HCT116 (cell line): ENCODE measurements at regions not wholly inside any gene's neighbourhood (a gene's known extent, or its start where the extent isn't known, plus 50 kb on each side); places are given as distances from the start of the nearest gene placed in this dataset.

Source experiments
- ATAC-seq: fragments of 200-7000 bp; cut with Tn5 transposase; 2 replicates; pipeline ENCODE4 v1.9.1; 2020; ENCODE audit warnings: mild to moderate bottlenecking, moderate library complexity
- BruUV-seq: library from RNA; stranded (reverse); fragments of 400-500 nt; replicated peaks from 2 replicates; lab custom pipeline; 2021; lab: Mats Ljungman, UMichigan
- CTCF ChIA-PET: fragments of 300-600 bp; sonication (Branson Sonifier 250); formaldehyde crosslinking; loops from one replicate; lab custom pipeline; 2021; ENCODE audit warnings: antibody characterized with exemption; lab: Charles Lee
- POLR2A ChIA-PET: fragments of 300-600, 350-600 bp; sonication (Branson Sonifier 250); formaldehyde crosslinking; loops from one replicate; lab custom pipeline; 2021; ENCODE audit warnings: antibody characterized with exemption; lab: Charles Lee
- RAD21 ChIA-PET, 2 experiments: fragments of 300-600 bp; sonication (Branson Sonifier 250); formaldehyde crosslinking; loops; one replicate each; lab custom pipeline; 2023; ENCODE audit warnings: low total read pairs in 2 of 2; ENCODE audit not compliant: uncharacterized antibody in 2 of 2, unreplicated experiment in 2 of 2, low non-redundant PET in 1 of 2; lab: Charles Lee
- DNase-seq: peaks from one replicate; pipeline ENCODE4 v3.0.0-alpha.2; 2010; ENCODE audit warnings: low read depth, low spot score
- H2AFZ ChIP-seq: fragments of 200-600 bp; shearing (Covaris generic), sonication (generic); 2 replicates; pipeline ENCODE4 v1.6.1; 2017; ENCODE audit warnings: low read depth, mixed run types, mixed read lengths, antibody characterized with exemption, low read length; ENCODE audit not compliant: poor library complexity, severe bottlenecking
- H3K27ac ChIP-seq: 2 replicates; pipeline ENCODE4 v1.5.1; 2012; ENCODE audit warnings: low read depth, low read length
- H3K27me3 ChIP-seq: fragments of 200-600 bp; sonication (generic); 2 replicates; pipeline ENCODE4 v1.6.1; 2016; ENCODE audit warnings: mixed run types, low read length, mixed read lengths; ENCODE audit not compliant: insufficient read depth
- H3K36me3 ChIP-seq, 2 experiments: fragments of 200-500 bp in 1 of 2; fragments of 200-600 bp in 1 of 2; sonication (Bioruptor generic) in 1 of 2; sonication (generic) in 1 of 2; 2 replicates each; pipeline versions ENCODE4 v1.5.1 to v1.6.1; 2014 to 2016; ENCODE audit warnings: low read length in 2 of 2, inconsistent platforms in 1 of 2, mixed read lengths in 1 of 2, mixed run types in 1 of 2; ENCODE audit not compliant: insufficient read depth in 2 of 2, control insufficient read depth in 1 of 2
- H3K4me1 ChIP-seq, 2 experiments: fragments of 200-600 bp in 1 of 2; sonication (generic) in 1 of 2; 2 replicates each; pipeline versions ENCODE4 v1.5.1 to v1.6.1; 2012 to 2017; ENCODE audit warnings: low read length in 2 of 2, inconsistent platforms in 1 of 2, mild to moderate bottlenecking in 1 of 2, mixed read lengths in 1 of 2, mixed run types in 1 of 2, moderate library complexity in 1 of 2; ENCODE audit not compliant: insufficient read depth in 2 of 2, control insufficient read depth in 1 of 2
- H3K4me2 ChIP-seq: fragments of 200-600 bp; sonication (generic); 2 replicates; pipeline ENCODE4 v1.6.1; 2017; ENCODE audit warnings: mixed run types, low read length, mixed read lengths
- H3K4me3 ChIP-seq, 2 experiments: fragments of 200-600 bp in 1 of 2; sonication (generic) in 1 of 2; replicated peaks in 1 of 2; 2 replicates each; pipeline ENCODE4 v1.5.1; 2011 to 2016; ENCODE audit warnings: low read length in 2 of 2, control low read depth in 1 of 2, low read depth in 1 of 2, mild to moderate bottlenecking in 1 of 2, mixed read lengths in 1 of 2, mixed run types in 1 of 2
- H3K79me2 ChIP-seq: fragments of 200-600 bp; sonication (generic); 2 replicates; pipeline ENCODE4 v1.6.1; 2017; ENCODE audit warnings: mild to moderate bottlenecking, mixed run types, low read length, moderate library complexity, mixed read lengths; ENCODE audit not compliant: insufficient read depth
- H3K9ac ChIP-seq: fragments of 200-600 bp; sonication (generic); 2 replicates; pipeline ENCODE4 v1.6.1; 2016; ENCODE audit warnings: low read length, mixed read lengths
- H3K9me2 ChIP-seq: fragments of 200-600 bp; sonication (generic), shearing (Covaris generic); 2 replicates; pipeline ENCODE4 v1.6.1; 2017; ENCODE audit warnings: mixed run types, mild to moderate bottlenecking, moderate library complexity; ENCODE audit not compliant: insufficient read depth
- H3K9me3 ChIP-seq, 2 experiments: fragments of 200-500 bp in 1 of 2; fragments of 200-600 bp in 1 of 2; sonication (Bioruptor generic) in 1 of 2; sonication (generic) in 1 of 2; 2 replicates each; pipeline ENCODE4 v1.6.1; 2014 to 2017; ENCODE audit warnings: low read length in 2 of 2, mixed read lengths in 2 of 2, inconsistent platforms in 1 of 2, low read depth in 1 of 2, mild to moderate bottlenecking in 1 of 2, mixed run types in 1 of 2, moderate library complexity in 1 of 2; ENCODE audit not compliant: control insufficient read depth in 1 of 2, insufficient read depth in 1 of 2
- H4K20me1 ChIP-seq: fragments of 200-600 bp; sonication (generic), shearing (Covaris generic); 2 replicates; pipeline ENCODE4 v1.6.1; 2017; ENCODE audit warnings: mixed run types, mild to moderate bottlenecking, moderate library complexity; ENCODE audit not compliant: insufficient read depth
- CBX3 ChIP-seq: IDR thresholded peaks from 2 replicates; pipeline ENCODE4 v1.6.1; 2012; ENCODE audit warnings: low read depth
- EGR1 ChIP-seq: IDR thresholded peaks from 2 replicates; pipeline ENCODE4 v1.6.1; 2012; ENCODE audit warnings: low read depth
- EZH2phosphoT487 ChIP-seq: fragments of 200-600 bp; IDR thresholded peaks from 2 replicates; pipeline ENCODE4 v1.6.1; 2018; ENCODE audit warnings: antibody characterized with exemption, borderline replicate concordance
- FOSL1 ChIP-seq: IDR thresholded peaks from 2 replicates; pipeline ENCODE4 v1.6.1; 2012; ENCODE audit warnings: low read depth
- JUND ChIP-seq: IDR thresholded peaks from 2 replicates; pipeline ENCODE4 v1.6.1; 2012
- POLR2AphosphoS5 ChIP-seq: IDR thresholded peaks from 2 replicates; pipeline ENCODE4 v1.6.1; 2011; ENCODE audit warnings: mild to moderate bottlenecking, low read depth, low read length, moderate library complexity
- SRF ChIP-seq: IDR thresholded peaks from 2 replicates; pipeline ENCODE4 v1.6.1; 2012; ENCODE audit warnings: low read depth
- TCF7L2 ChIP-seq: IDR thresholded peaks from 2 replicates; pipeline ENCODE4 v1.7.0; 2011; ENCODE audit warnings: borderline replicate concordance, inconsistent platforms; ENCODE audit not compliant: insufficient read depth, insufficient read length; ENCODE audit errors: extremely low read depth
- ZFX ChIP-seq: fragments of 450-650 bp; IDR thresholded peaks from 2 replicates; pipeline ENCODE4 v1.6.1; 2017
- intact Hi-C: fragments of 100-400 bp; cut with micrococcal nuclease; formaldehyde crosslinking; loops from 2 replicates; pipeline ENCODE4 v1.10.0; 2022
- TF ChIP-seq, protein P1 (sequence below): IDR thresholded peaks from 2 replicates; pipeline ENCODE4 v1.6.1; 2012
- TF ChIP-seq, protein P2 (sequence below), 3 experiments: fragments of 200-600 bp in 1 of 3; sonication (generic) in 1 of 3; IDR thresholded peaks in 2 of 3; conservative IDR thresholded peaks in 1 of 3; 2 replicates each; pipeline ENCODE4 v1.5.1; 2012 to 2017; ENCODE audit warnings: low read depth in 2 of 3, low read length in 2 of 3, antibody characterized with exemption in 1 of 3, borderline replicate concordance in 1 of 3, control low read depth in 1 of 3, mild to moderate bottlenecking in 1 of 3, mixed read lengths in 1 of 3, mixed run types in 1 of 3, moderate library complexity in 1 of 3; ENCODE audit not compliant: insufficient read depth in 1 of 3

DNA sequence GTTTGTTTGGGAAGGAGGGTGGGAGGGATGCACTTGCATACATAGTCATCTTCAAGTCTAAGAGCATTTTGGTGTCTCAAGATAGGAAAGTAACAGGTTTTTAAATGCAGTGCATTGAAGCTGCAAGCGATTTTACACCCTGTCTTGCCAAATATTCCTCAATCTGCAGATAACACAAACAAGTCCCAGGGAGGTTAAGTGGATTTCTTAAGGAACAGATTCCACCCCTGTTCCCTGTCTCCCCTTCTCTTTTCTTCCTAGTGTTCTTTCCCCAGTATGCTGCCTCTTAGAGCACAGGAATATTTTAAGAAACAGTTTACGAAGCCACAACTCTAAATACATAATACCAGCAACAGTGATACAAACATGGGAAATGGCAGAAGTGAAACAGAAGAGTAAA, 389.9 kb downstream of the PLPP3 start:
- Histone ChIP-seq H2AFZ (no peak overlapping the region), H3K36me3 (no peaks in the 10 kb centered on the region), H4K20me1 (no peaks in the 10 kb centered on the region), H3K27me3 (no peaks in the 10 kb centered on the region), H3K4me2 (no peak overlapping the region)
- intact Hi-C loops = no loop called here
- CTCF ChIA-PET = no interaction called here
- TF ChIP-seq POLR2AphosphoS5 (no peak), ZFX (no peak), EGR1 (no peak), EZH2phosphoT487 (no peak)
- TF ChIP-seq, protein P1, sequence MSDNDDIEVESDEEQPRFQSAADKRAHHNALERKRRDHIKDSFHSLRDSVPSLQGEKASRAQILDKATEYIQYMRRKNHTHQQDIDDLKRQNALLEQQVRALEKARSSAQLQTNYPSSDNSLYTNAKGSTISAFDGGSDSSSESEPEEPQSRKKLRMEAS = no peak
- TF ChIP-seq, all 23 proteins: peak for 0
- ATAC-seq = no peak
- ChIA-PET RAD21 (no interaction called here), POLR2A (no interaction called here)
- Histone ChIP-seq H3K4me3 (no peak overlapping the region), H3K9me2 (no peaks in the 10 kb centered on the region), H3K9ac (no peak overlapping the region), H3K4me1 (no peaks in the 10 kb centered on the region), H3K27ac (no peak overlapping the region), H3K9me3 (no peaks in the 10 kb centered on the region), H3K79me2 (no peaks in the 10 kb centered on the region)
- no TSS peak for BruUV-seq
- no peak for DNase-seq

DNA sequence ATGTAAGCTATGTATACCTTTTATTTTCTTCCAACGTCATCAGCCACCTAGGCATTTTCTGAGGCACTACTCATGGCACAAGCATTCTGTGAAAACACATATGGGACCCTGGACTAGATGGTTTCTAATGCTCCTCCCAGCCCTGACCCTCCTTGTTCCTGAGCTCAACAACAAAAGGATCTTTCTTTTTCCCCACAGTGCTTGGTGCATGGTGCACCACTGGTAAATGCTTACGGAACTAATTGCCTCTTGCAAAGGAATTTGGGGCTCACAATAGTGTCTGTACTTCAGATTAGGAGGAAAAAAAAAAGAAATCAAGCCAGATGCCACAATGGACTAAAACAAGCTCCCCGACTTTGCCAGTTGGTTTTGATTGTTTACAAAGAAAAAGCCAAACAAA, 390.5 kb downstream of the PLPP3 start:
- no peak overlapping the region for H3K9ac ChIP-seq
- no peak overlapping the region for H3K4me2 ChIP-seq
- H3K36me3 ChIP-seq = no peaks in the 10 kb centered on the region
- POLR2A ChIA-PET = no interaction called here
- H3K4me3 ChIP-seq = no peak overlapping the region
- no peaks in the 10 kb centered on the region for H3K27me3 ChIP-seq
- no peaks in the 10 kb centered on the region for H3K9me2 ChIP-seq
- no peak overlapping the region for H3K27ac ChIP-seq
- TF ChIP-seq ZFX (no peak), SRF (no peak), CBX3 (no peak), FOSL1 (no peak), POLR2AphosphoS5 (no peak), TCF7L2 (no peak), EGR1 (no peak), JUND (no peak)
- TF ChIP-seq, protein P2, sequence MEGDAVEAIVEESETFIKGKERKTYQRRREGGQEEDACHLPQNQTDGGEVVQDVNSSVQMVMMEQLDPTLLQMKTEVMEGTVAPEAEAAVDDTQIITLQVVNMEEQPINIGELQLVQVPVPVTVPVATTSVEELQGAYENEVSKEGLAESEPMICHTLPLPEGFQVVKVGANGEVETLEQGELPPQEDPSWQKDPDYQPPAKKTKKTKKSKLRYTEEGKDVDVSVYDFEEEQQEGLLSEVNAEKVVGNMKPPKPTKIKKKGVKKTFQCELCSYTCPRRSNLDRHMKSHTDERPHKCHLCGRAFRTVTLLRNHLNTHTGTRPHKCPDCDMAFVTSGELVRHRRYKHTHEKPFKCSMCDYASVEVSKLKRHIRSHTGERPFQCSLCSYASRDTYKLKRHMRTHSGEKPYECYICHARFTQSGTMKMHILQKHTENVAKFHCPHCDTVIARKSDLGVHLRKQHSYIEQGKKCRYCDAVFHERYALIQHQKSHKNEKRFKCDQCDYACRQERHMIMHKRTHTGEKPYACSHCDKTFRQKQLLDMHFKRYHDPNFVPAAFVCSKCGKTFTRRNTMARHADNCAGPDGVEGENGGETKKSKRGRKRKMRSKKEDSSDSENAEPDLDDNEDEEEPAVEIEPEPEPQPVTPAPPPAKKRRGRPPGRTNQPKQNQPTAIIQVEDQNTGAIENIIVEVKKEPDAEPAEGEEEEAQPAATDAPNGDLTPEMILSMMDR (IDR thresholded peaks at IDR 0.05 in 2 of 3, conservative IDR thresholded peaks at IDR 0.05 in 1 of 3; ENCODE audit: borderline replicate concordance in 1 of 3, insufficient read depth in 1 of 3, low read depth in 2 of 3, low read length in 2 of 3) = no peak
- TF ChIP-seq, all 23 proteins: peak for 0
- no peak for ATAC-seq
- H2AFZ ChIP-seq = no peak overlapping the region
- H3K9me3 ChIP-seq = no peaks in the 10 kb centered on the region
- BruUV-seq = no TSS peak
- H3K79me2 ChIP-seq = no peaks in the 10 kb centered on the region
- H4K20me1 ChIP-seq = no peaks in the 10 kb centered on the region
- ChIA-PET CTCF (no interaction called here), RAD21 (no interaction called here)
- H3K4me1 ChIP-seq = no peaks in the 10 kb centered on the region
- intact Hi-C loops = no loop called here
- DNase-seq = no peak
